SK-N-SH treated with all-trans-retinoic acid at 6 μM for 48 hours (cell line): ENCODE measurements at regions not wholly inside any gene's neighbourhood (a gene's known extent, or its start where the extent isn't known, plus 50 kb on each side); places are given as distances from the start of the nearest gene placed in this dataset.

Experiments
- BACH2 ChIP-seq: fragments of 250-450 bp; sonication (Bioruptor Pico); IDR thresholded peaks from 2 replicates; pipeline ENCODE4 v1.9.0; 2021; ENCODE audit warnings: mild to moderate bottlenecking, borderline replicate concordance
- ESRRG ChIP-seq: fragments of 250-450 bp; sonication (Bioruptor Pico); IDR thresholded peaks from 2 replicates; pipeline ENCODE4 v1.6.1; 2021; ENCODE audit warnings: mild to moderate bottlenecking
- ISL1 ChIP-seq: fragments of 250-450 bp; sonication (Bioruptor Pico); IDR thresholded peaks from 2 replicates; pipeline ENCODE4 v2.1.2; 2022; ENCODE audit warnings: mild to moderate bottlenecking, moderate library complexity
- PPARA ChIP-seq: fragments of 250-450 bp; sonication (Bioruptor Pico); IDR thresholded peaks from 2 replicates; pipeline ENCODE4 v1.5.0; 2020; ENCODE audit warnings: mild to moderate bottlenecking, borderline replicate concordance
- RARB ChIP-seq: fragments of 250-450 bp; sonication (Bioruptor Pico); IDR thresholded peaks from 2 replicates; pipeline ENCODE4 v1.8.0; 2021; ENCODE audit warnings: mild to moderate bottlenecking, moderate library complexity
- TCF4 ChIP-seq: fragments of 250-450 bp; sonication (Bioruptor Pico); IDR thresholded peaks from 2 replicates; pipeline ENCODE4 v1.8.0; 2021; ENCODE audit warnings: mild to moderate bottlenecking, moderate library complexity, borderline replicate concordance
- TOX ChIP-seq: fragments of 250-450 bp; sonication (Bioruptor Pico); IDR thresholded peaks from 2 replicates; pipeline ENCODE4 v1.8.0; 2021; ENCODE audit warnings: mild to moderate bottlenecking, moderate library complexity, borderline replicate concordance
- ZC3H10 ChIP-seq: fragments of 250-450 bp; sonication (Bioruptor Pico); IDR thresholded peaks from 2 replicates; pipeline ENCODE4 v1.5.1; 2021; ENCODE audit warnings: mild to moderate bottlenecking, moderate library complexity
- ZFP30 ChIP-seq: fragments of 450-650 bp; formaldehyde crosslinking; IDR thresholded peaks from 2 replicates; pipeline ENCODE4 v1.5.0; 2022; ENCODE audit warnings: mild to moderate bottlenecking, moderate library complexity
- ZNF70 ChIP-seq: fragments of 450-650 bp; formaldehyde crosslinking; IDR thresholded peaks from 2 replicates; pipeline ENCODE4 v1.5.0; 2020; ENCODE audit warnings: mild to moderate bottlenecking, moderate library complexity
- ZNF8 ChIP-seq: fragments of 450-650 bp; formaldehyde crosslinking; IDR thresholded peaks from 2 replicates; pipeline ENCODE4 v1.5.0; 2020; ENCODE audit warnings: mild to moderate bottlenecking, moderate library complexity
- TF ChIP-seq, protein P1 (sequence below): fragments of 250-450 bp; sonication (Bioruptor Pico); IDR thresholded peaks from 2 replicates; pipeline ENCODE4 v1.5.1; 2020; ENCODE audit warnings: low read depth, mild to moderate bottlenecking, moderate library complexity
- TF ChIP-seq, protein P2 (sequence below): fragments of 250-450 bp; sonication (Bioruptor Pico); IDR thresholded peaks from 2 replicates; pipeline ENCODE4 v1.8.0; 2020; ENCODE audit warnings: mild to moderate bottlenecking, moderate library complexity, borderline replicate concordance
- TF ChIP-seq, protein P3 (sequence below): fragments of 250-450 bp; sonication (Bioruptor Pico); IDR thresholded peaks from 2 replicates; pipeline ENCODE4 v1.8.0; 2021; ENCODE audit warnings: low read depth, mild to moderate bottlenecking, moderate library complexity, borderline replicate concordance

DNA sequence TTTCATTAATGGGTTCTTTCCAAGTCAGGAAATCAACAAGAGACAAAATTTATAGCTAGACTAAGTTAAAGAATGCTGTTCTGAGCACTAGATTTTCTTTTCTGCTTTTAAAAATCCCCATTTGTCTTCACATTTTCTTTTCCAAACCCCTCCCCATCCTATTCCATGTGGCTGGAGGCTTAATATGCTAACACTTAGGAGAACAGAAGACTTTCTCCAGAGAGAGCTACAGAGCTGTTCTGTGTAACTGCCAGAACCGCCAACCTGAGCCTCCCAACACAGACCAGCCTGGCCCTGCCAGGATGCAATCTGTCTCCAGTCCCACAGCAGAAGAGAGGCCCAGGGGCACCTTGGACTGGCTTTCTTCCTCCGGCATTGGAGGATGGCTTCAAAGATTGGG, 264.1 kb downstream of the NDFIP2 start:
- TF ChIP-seq TCF4 (CRISPR knock-in tag) (no peak), RARB (CRISPR knock-in tag) (no peak), BACH2 (CRISPR knock-in tag) (no peak), ZFP30 (CRISPR knock-in tag) (no peak), ISL1 (CRISPR knock-in tag) (no peak), TOX (CRISPR knock-in tag) (no peak), ZNF8 (no peak), ESRRG (CRISPR knock-in tag) (no peak), PPARA (CRISPR knock-in tag) (no peak), ZNF70 (no peak), ZC3H10 (CRISPR knock-in tag) (no peak)
- TF ChIP-seq, protein P1, sequence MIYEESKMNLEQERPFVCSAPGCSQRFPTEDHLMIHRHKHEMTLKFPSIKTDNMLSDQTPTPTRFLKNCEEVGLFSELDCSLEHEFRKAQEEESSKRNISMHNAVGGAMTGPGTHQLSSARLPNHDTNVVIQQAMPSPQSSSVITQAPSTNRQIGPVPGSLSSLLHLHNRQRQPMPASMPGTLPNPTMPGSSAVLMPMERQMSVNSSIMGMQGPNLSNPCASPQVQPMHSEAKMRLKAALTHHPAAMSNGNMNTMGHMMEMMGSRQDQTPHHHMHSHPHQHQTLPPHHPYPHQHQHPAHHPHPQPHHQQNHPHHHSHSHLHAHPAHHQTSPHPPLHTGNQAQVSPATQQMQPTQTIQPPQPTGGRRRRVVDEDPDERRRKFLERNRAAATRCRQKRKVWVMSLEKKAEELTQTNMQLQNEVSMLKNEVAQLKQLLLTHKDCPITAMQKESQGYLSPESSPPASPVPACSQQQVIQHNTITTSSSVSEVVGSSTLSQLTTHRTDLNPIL (CRISPR knock-in tag) = no peak
- TF ChIP-seq, protein P2, sequence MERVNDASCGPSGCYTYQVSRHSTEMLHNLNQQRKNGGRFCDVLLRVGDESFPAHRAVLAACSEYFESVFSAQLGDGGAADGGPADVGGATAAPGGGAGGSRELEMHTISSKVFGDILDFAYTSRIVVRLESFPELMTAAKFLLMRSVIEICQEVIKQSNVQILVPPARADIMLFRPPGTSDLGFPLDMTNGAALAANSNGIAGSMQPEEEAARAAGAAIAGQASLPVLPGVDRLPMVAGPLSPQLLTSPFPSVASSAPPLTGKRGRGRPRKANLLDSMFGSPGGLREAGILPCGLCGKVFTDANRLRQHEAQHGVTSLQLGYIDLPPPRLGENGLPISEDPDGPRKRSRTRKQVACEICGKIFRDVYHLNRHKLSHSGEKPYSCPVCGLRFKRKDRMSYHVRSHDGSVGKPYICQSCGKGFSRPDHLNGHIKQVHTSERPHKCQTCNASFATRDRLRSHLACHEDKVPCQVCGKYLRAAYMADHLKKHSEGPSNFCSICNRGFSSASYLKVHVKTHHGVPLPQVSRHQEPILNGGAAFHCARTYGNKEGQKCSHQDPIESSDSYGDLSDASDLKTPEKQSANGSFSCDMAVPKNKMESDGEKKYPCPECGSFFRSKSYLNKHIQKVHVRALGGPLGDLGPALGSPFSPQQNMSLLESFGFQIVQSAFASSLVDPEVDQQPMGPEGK (CRISPR knock-in tag) = no peak
- TF ChIP-seq, protein P3, sequence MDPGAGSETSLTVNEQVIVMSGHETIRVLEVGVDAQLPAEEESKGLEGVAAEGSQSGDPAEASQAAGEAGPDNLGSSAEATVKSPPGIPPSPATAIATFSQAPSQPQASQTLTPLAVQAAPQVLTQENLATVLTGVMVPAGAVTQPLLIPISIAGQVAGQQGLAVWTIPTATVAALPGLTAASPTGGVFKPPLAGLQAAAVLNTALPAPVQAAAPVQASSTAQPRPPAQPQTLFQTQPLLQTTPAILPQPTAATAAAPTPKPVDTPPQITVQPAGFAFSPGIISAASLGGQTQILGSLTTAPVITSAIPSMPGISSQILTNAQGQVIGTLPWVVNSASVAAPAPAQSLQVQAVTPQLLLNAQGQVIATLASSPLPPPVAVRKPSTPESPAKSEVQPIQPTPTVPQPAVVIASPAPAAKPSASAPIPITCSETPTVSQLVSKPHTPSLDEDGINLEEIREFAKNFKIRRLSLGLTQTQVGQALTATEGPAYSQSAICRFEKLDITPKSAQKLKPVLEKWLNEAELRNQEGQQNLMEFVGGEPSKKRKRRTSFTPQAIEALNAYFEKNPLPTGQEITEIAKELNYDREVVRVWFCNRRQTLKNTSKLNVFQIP (CRISPR knock-in tag) = no peak
